HepG2 (cell line): ENCODE measurements at regions not wholly inside any gene's neighbourhood (a gene's known extent, or its start where the extent isn't known, plus 50 kb on each side); places are given as distances from the start of the nearest gene placed in this dataset.

Source experiments
- ATAC-seq: fragments of 200-7000 bp; cut with Tn5 transposase; 3 replicates; pipeline ENCODE4 v1.9.1; 2020; ENCODE audit warnings: mild to moderate bottlenecking, moderate library complexity
- BruUV-seq: library from RNA; stranded (reverse); fragments of 400-500 nt; replicated peaks from 2 replicates; lab custom pipeline; 2021; lab: Mats Ljungman, UMichigan
- CTCF ChIA-PET: fragments of 300-600 bp; formaldehyde crosslinking; extraction: SDS; loops from one replicate; lab custom pipeline; 2021; ENCODE audit warnings: low total read pairs, inconsistent platforms, low intra/inter-chr PET ratio; lab: Yijun Ruan, JAX
- POLR2A ChIA-PET: fragments of 350-600 bp; sonication (Branson Sonifier 250); formaldehyde crosslinking; loops from one replicate; lab custom pipeline; 2020; ENCODE audit warnings: antibody characterized with exemption, inconsistent platforms; lab: Yijun Ruan, JAX
- DNase-seq: peaks from one replicate; pipeline ENCODE4 v3.0.0-alpha.2; 2015; ENCODE audit warnings: low spot score
- FAIRE-seq: peaks from 3 replicates; lab custom pipeline; 2011; peaks lifted over from hg19 to GRCh38; lab: Jason Lieb, UNC
- H2AFZ ChIP-seq: one replicate; pipeline ENCODE4 v1.6.1; 2011; ENCODE audit warnings: low read length, inconsistent platforms
- H3K27ac ChIP-seq: fragments of 300-600 bp; 3 replicates; pipeline ENCODE4 v1.8.0; 2011; ENCODE audit warnings: mixed run types, mild to moderate bottlenecking, mixed read lengths, low read length, inconsistent platforms; ENCODE audit not compliant: insufficient read depth; ENCODE audit errors: extremely low read length
- H3K27me3 ChIP-seq, 2 experiments: fragments of 200-600 bp in 1 of 2; 2 replicates in 1 of 2; 3 replicates in 1 of 2; pipeline versions ENCODE4 v1.6.0 to v1.8.0; 2011; ENCODE audit warnings: low read length in 2 of 2, mild to moderate bottlenecking in 2 of 2, moderate library complexity in 2 of 2, inconsistent platforms in 1 of 2; ENCODE audit not compliant: insufficient read depth in 2 of 2, control insufficient read depth in 1 of 2
- H3K36me3 ChIP-seq, 2 experiments: fragments of 200-600 bp in 1 of 2; replicated peaks in 1 of 2; 2 replicates in 1 of 2; 3 replicates in 1 of 2; pipeline versions ENCODE4 v1.5.1 to v1.8.0; 2011; ENCODE audit warnings: low read length in 2 of 2, inconsistent platforms in 1 of 2; ENCODE audit not compliant: insufficient read depth in 2 of 2, control insufficient read depth in 1 of 2
- H3K4me1 ChIP-seq: 2 replicates; pipeline ENCODE4 v1.5.1; 2012; ENCODE audit warnings: low read length, inconsistent platforms; ENCODE audit not compliant: insufficient read depth
- H3K4me2 ChIP-seq: 2 replicates; pipeline ENCODE4 v1.6.0; 2011; ENCODE audit warnings: low read depth, low read length, inconsistent platforms
- H3K4me3 ChIP-seq, 3 experiments: fragments of 200-600 bp in 1 of 3; sonication (generic), shearing (Covaris generic) in 1 of 3; replicated peaks in 1 of 3; 2 replicates each; pipeline ENCODE4 v1.5.1; 2011 to 2016; ENCODE audit warnings: low read length in 3 of 3, inconsistent platforms in 2 of 3, low read depth in 2 of 3, mild to moderate bottlenecking in 2 of 3, control low read depth in 1 of 3, mixed read lengths in 1 of 3; ENCODE audit not compliant: insufficient read depth in 1 of 3
- H3K79me2 ChIP-seq: one replicate; pipeline ENCODE4 v1.6.1; 2011; ENCODE audit warnings: low read length, inconsistent platforms; ENCODE audit not compliant: insufficient read depth
- H3K9ac ChIP-seq: 2 replicates; pipeline ENCODE4 v1.6.0; 2011; ENCODE audit warnings: mild to moderate bottlenecking, low read depth, low read length, inconsistent platforms; ENCODE audit not compliant: insufficient read depth
- H3K9me3 ChIP-seq: 2 replicates; pipeline ENCODE4 v1.5.1; 2012; ENCODE audit warnings: mild to moderate bottlenecking, low read length
- H4K20me1 ChIP-seq: 2 replicates; pipeline ENCODE4 v1.6.0; 2011; ENCODE audit warnings: inconsistent platforms, mild to moderate bottlenecking, low read length, moderate library complexity; ENCODE audit not compliant: insufficient read depth
- KDM5B ChIP-seq: sonication (generic); formaldehyde crosslinking; IDR thresholded peaks from 2 replicates; pipeline ENCODE4 v1.4.0; 2020; ENCODE audit warnings: missing genetic modification reagents, mild to moderate bottlenecking, borderline replicate concordance
- PRMT3 ChIP-seq: sonication (generic); formaldehyde crosslinking; IDR thresholded peaks from 2 replicates; pipeline ENCODE4 v1.8.1; 2022; ENCODE audit warnings: low read depth, mild to moderate bottlenecking, moderate library complexity, missing genetic modification reagents, borderline replicate concordance
- RAD51 ChIP-seq: fragments of 450-650 bp; IDR thresholded peaks from 2 replicates; pipeline ENCODE4 v1.6.1; 2016; ENCODE audit warnings: borderline replicate concordance
- ZKSCAN8 ChIP-seq: IDR thresholded peaks from 2 replicates; pipeline ENCODE4 v1.6.1; 2016; ENCODE audit warnings: borderline replicate concordance, missing genetic modification reagents, missing compliant biosample characterization
- ZNF264 ChIP-seq: sonication (generic); formaldehyde crosslinking; IDR thresholded peaks from 2 replicates; pipeline ENCODE4 v1.4.0; 2020; ENCODE audit warnings: missing genetic modification reagents
- WGBS: methylation state at CpG from one replicate; pipeline ENCODE4 v1.1.6; 2017; ENCODE audit warnings: low lambda C conversion rate; 5-methylcytosine and 5-hydroxymethylcytosine counted together
- in situ Hi-C: cut with HindIII; loops from 2 replicates; pipeline ENCODE4 v1.10.0; 2017; ENCODE audit warnings: low pct_unique_long_range_greater_than_20kb; ENCODE audit not compliant: extremely low pct_ligation_motif_present
- intact Hi-C: fragments of 100-400 bp; cut with micrococcal nuclease; formaldehyde crosslinking; loops from one replicate; pipeline ENCODE4 v1.10.0; 2022; ENCODE audit not compliant: unreplicated experiment
- TF ChIP-seq, protein P1 (sequence below): sonication (generic); formaldehyde crosslinking; IDR thresholded peaks from 2 replicates; pipeline ENCODE4 v1.5.0; 2020; ENCODE audit warnings: missing genetic modification reagents, mild to moderate bottlenecking, borderline replicate concordance
- TF ChIP-seq, protein P2 (sequence below): sonication (generic); formaldehyde crosslinking; IDR thresholded peaks from 2 replicates; pipeline ENCODE4 v1.5.1; 2020; ENCODE audit warnings: mild to moderate bottlenecking, missing genetic modification reagents

DNA sequence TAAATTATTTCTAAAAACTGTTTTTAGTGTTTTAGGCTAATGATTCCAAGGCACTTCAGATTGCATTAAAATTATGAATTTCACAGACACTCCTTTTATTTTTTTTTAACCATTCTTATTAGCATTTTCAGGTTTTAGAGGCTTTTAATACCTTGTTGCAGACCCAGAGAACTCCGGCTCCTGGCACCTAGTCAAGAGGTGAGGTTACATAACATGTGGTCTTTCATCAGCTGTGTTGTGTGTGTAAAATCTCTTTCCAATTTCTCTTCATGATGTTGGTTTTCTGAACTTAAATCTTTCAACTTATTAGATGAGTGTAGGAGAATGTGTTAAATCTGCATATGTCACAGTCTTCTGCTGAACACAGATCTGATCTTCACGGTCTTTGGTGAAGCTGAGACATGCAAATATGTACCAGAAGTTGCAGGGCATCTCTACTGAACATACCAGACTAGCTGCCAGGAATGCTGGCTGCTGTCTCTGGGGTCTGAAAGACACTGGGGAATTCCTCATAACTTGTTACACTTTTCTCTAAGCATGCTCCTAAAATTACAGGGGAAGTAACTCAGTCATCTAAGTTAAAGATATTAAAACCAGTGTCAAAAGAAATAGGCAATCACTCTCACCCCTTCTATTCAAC, 1165.3 kb downstream of the EFNB2 start:
- Histone ChIP-seq H3K79me2 (no peaks in the 10 kb centered on the region), H3K27ac (no peak overlapping the region), H4K20me1 (no peaks in the 10 kb centered on the region), H3K4me2 (no peak overlapping the region), H3K27me3 (no peaks in the 10 kb centered on the region), H2AFZ (no peak overlapping the region), H3K4me3 (no peak overlapping the region), H3K4me1 (no peaks in the 10 kb centered on the region), H3K9me3 (peaks cover 54% of the 10 kb centered on the region), H3K36me3 (no peaks in the 10 kb centered on the region), H3K9ac (no peak overlapping the region)
- intact Hi-C loops (no loop called here), in situ Hi-C loops (no loop called here)
- DNase-seq: no peak
- ATAC-seq: no peak
- 0% methylated on average over 2 of the region's 2 CpGs for WGBS
- no peak for FAIRE-seq
- ChIA-PET CTCF (no interaction called here), POLR2A (no interaction called here)
- no TSS peak for BruUV-seq
- TF ChIP-seq PRMT3 (CRISPR knock-in tag): no peak
- TF ChIP-seq ZKSCAN8 (CRISPR knock-in tag): no peak
- TF ChIP-seq, protein P1, sequence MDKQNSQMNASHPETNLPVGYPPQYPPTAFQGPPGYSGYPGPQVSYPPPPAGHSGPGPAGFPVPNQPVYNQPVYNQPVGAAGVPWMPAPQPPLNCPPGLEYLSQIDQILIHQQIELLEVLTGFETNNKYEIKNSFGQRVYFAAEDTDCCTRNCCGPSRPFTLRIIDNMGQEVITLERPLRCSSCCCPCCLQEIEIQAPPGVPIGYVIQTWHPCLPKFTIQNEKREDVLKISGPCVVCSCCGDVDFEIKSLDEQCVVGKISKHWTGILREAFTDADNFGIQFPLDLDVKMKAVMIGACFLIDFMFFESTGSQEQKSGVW (CRISPR knock-in tag): no peak
- no peak for TF ChIP-seq ZNF264 (CRISPR knock-in tag)
- no peak for TF ChIP-seq KDM5B (CRISPR knock-in tag)
- TF ChIP-seq, protein P2, sequence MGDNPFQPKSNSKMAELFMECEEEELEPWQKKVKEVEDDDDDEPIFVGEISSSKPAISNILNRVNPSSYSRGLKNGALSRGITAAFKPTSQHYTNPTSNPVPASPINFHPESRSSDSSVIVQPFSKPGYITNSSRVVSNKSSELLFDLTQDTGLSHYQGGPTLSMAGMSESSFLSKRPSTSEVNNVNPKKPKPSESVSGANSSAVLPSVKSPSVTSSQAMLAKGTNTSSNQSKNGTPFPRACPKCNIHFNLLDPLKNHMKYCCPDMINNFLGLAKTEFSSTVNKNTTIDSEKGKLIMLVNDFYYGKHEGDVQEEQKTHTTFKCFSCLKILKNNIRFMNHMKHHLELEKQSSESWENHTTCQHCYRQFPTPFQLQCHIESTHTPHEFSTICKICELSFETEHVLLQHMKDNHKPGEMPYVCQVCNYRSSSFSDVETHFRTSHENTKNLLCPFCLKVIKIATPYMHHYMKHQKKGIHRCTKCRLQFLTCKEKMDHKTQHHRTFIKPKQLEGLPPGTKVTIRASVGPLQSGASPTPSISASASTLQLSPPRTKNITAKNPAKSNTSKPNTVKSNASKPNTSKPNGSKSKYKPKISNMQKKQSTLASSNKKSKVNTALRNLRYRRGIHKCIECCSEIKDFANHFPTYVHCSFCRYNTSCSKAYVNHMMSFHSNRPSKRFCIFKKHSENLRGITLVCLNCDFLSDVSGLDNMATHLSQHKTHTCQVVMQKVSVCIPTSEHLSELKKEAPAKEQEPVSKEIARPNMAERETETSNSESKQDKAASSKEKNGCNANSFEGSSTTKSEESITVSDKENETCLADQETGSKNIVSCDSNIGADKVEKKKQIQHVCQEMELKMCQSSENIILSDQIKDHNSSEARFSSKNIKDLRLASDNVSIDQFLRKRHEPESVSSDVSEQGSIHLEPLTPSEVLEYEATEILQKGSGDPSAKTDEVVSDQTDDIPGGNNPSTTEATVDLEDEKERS (CRISPR knock-in tag): no peak
- TF ChIP-seq RAD51: no peak
